Testis (tissue), 2 donors: ENCODE measurements at regions not wholly inside any gene's neighbourhood (a gene's known extent, or its start where the extent isn't known, plus 50 kb on each side); places are given as distances from the start of the nearest gene placed in this dataset.
"Not testable (repeated sequence)": the region's sequence is repeated elsewhere in the genome, so short reads cannot be mapped to it uniquely, and the experiment has no call there.

ENCODE experiments used
- CTCF ChIP-seq, 3 experiments: fragments of 450-650 bp in 2 of 3; fragments of 200-600 bp in 1 of 3; sonication (generic) in 1 of 3; IDR thresholded peaks; one replicate each; pipeline ENCODE4 v1.5.1; 2016 to 2019; ENCODE audit warnings: antibody characterized with exemption in 3 of 3, mild to moderate bottlenecking in 2 of 3, moderate library complexity in 1 of 3
- POLR2A ChIP-seq: fragments of 450-650 bp; IDR thresholded peaks from one replicate; pipeline ENCODE4 v1.6.1; 2017; ENCODE audit warnings: antibody characterized with exemption, mild to moderate bottlenecking, moderate library complexity

- not testable (repeated sequence) for TF ChIP-seq CTCF (IDR thresholded peaks at IDR 0.05); POLR2A
Observed at GRCh38 chr6:4203642-4204417, 68.5 kb upstream of the ECI2 start.
